ENCODE measurements at regions not wholly inside any gene's neighbourhood (a gene's known extent, or its start where the extent isn't known, plus 50 kb on each side); places are given as distances from the start of the nearest gene placed in this dataset.

DNA sequence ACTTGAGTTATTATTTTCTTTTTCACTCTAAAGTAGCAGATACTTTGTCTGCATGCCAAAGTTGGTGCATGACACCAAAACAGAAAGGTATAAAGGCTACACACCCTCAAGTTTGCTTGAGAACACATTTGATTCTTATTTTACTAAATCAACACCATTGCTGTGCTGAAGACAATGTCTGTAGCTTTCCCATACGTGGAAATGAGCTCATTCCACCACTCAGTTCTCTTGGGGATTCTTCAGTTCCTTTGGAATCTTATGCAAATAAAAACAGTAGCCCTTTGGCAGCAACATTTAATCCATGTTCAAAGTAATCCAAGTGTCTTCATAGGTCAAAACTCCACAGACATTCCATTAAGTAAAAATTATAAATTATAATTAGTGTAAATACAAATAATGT, 264.9 kb downstream of the TLE1 start:
- TF ChIP-seq, protein P1, sequence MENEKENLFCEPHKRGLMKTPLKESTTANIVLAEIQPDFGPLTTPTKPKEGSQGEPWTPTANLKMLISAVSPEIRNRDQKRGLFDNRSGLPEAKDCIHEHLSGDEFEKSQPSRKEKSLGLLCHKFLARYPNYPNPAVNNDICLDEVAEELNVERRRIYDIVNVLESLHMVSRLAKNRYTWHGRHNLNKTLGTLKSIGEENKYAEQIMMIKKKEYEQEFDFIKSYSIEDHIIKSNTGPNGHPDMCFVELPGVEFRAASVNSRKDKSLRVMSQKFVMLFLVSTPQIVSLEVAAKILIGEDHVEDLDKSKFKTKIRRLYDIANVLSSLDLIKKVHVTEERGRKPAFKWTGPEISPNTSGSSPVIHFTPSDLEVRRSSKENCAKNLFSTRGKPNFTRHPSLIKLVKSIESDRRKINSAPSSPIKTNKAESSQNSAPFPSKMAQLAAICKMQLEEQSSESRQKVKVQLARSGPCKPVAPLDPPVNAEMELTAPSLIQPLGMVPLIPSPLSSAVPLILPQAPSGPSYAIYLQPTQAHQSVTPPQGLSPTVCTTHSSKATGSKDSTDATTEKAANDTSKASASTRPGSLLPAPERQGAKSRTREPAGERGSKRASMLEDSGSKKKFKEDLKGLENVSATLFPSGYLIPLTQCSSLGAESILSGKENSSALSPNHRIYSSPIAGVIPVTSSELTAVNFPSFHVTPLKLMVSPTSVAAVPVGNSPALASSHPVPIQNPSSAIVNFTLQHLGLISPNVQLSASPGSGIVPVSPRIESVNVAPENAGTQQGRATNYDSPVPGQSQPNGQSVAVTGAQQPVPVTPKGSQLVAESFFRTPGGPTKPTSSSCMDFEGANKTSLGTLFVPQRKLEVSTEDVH (IDR thresholded peaks at IDR 0.05; ENCODE audit: low read depth, partially characterized antibody): no peak
- TF ChIP-seq, protein P2, sequence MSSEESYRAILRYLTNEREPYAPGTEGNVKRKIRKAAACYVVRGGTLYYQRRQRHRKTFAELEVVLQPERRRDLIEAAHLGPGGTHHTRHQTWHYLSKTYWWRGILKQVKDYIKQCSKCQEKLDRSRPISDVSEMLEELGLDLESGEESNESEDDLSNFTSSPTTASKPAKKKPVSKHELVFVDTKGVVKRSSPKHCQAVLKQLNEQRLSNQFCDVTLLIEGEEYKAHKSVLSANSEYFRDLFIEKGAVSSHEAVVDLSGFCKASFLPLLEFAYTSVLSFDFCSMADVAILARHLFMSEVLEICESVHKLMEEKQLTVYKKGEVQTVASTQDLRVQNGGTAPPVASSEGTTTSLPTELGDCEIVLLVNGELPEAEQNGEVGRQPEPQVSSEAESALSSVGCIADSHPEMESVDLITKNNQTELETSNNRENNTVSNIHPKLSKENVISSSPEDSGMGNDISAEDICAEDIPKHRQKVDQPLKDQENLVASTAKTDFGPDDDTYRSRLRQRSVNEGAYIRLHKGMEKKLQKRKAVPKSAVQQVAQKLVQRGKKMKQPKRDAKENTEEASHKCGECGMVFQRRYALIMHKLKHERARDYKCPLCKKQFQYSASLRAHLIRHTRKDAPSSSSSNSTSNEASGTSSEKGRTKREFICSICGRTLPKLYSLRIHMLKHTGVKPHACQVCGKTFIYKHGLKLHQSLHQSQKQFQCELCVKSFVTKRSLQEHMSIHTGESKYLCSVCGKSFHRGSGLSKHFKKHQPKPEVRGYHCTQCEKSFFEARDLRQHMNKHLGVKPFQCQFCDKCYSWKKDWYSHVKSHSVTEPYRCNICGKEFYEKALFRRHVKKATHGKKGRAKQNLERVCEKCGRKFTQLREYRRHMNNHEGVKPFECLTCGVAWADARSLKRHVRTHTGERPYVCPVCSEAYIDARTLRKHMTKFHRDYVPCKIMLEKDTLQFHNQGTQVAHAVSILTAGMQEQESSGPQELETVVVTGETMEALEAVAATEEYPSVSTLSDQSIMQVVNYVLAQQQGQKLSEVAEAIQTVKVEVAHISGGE (CRISPR knock-in tag; IDR thresholded peaks at IDR 0.05): no peak
- TF ChIP-seq MAX (CRISPR knock-in tag; IDR thresholded peaks at IDR 0.05): no peak
- no peak for TF ChIP-seq ZNF830 (CRISPR knock-in tag; IDR thresholded peaks at IDR 0.05)
- TF ChIP-seq, protein P3, sequence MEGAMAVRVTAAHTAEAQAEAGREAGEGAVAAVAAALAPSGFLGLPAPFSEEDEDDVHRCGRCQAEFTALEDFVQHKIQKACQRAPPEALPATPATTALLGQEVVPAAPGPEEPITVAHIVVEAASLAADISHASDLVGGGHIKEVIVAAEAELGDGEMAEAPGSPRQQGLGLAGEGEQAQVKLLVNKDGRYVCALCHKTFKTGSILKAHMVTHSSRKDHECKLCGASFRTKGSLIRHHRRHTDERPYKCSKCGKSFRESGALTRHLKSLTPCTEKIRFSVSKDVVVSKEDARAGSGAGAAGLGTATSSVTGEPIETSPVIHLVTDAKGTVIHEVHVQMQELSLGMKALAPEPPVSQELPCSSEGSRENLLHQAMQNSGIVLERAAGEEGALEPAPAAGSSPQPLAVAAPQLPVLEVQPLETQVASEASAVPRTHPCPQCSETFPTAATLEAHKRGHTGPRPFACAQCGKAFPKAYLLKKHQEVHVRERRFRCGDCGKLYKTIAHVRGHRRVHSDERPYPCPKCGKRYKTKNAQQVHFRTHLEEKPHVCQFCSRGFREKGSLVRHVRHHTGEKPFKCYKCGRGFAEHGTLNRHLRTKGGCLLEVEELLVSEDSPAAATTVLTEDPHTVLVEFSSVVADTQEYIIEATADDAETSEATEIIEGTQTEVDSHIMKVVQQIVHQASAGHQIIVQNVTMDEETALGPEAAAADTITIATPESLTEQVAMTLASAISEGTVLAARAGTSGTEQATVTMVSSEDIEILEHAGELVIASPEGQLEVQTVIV (CRISPR knock-in tag; IDR thresholded peaks at IDR 0.05; ENCODE audit: borderline replicate concordance): no peak
- no peak for TF ChIP-seq BRF1 (IDR thresholded peaks at IDR 0.05; ENCODE audit: borderline replicate concordance, extremely low read depth, insufficient read length)
- no peak for TF ChIP-seq NFRKB (IDR thresholded peaks at IDR 0.05; ENCODE audit: low read depth)
- no peak for TF ChIP-seq SNIP1 (IDR thresholded peaks at IDR 0.05; ENCODE audit: low read depth)
- TF ChIP-seq ZNF589 (CRISPR knock-in tag; IDR thresholded peaks at IDR 0.05; ENCODE audit: low read depth): no peak
- TF ChIP-seq SAFB2 (IDR thresholded peaks at IDR 0.05; ENCODE audit: borderline replicate concordance, low read depth, low read length, severe bottlenecking): no peak
- TF ChIP-seq, protein P4, sequence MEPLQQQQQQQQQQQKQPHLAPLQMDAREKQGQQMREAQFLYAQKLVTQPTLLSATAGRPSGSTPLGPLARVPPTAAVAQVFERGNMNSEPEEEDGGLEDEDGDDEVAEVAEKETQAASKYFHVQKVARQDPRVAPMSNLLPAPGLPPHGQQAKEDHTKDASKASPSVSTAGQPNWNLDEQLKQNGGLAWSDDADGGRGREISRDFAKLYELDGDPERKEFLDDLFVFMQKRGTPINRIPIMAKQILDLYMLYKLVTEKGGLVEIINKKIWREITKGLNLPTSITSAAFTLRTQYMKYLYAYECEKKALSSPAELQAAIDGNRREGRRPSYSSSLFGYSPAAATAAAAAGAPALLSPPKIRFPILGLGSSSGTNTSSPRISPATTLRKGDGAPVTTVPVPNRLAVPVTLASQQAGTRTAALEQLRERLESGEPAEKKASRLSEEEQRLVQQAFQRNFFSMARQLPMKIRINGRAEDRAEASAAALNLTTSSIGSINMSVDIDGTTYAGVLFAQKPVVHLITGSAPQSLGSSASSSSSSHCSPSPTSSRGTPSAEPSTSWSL (CRISPR knock-in tag; IDR thresholded peaks at IDR 0.05; ENCODE audit: borderline replicate concordance): no peak
